Fibroblast of pulmonary artery (primary cell): ENCODE measurements at regions not wholly inside any gene's neighbourhood (a gene's known extent, or its start where the extent isn't known, plus 50 kb on each side); places are given as distances from the start of the nearest gene placed in this dataset.
"Not testable (repeated sequence)": the region's sequence is repeated elsewhere in the genome, so short reads cannot be mapped to it uniquely, and the experiment has no call there.

ENCODE experiments used
- DNase-seq: peaks from one replicate; pipeline ENCODE4 v3.0.0-alpha.2; 2010; ENCODE audit warnings: low read depth
- H3K4me3 ChIP-seq: replicated peaks from 2 replicates; pipeline ENCODE4 v1.5.1; 2011; ENCODE audit warnings: low read depth, mild to moderate bottlenecking, control low read depth, low read length, moderate library complexity
- TF ChIP-seq, protein P1 (sequence below): IDR thresholded peaks from 2 replicates; pipeline ENCODE4 v1.5.1; 2011; ENCODE audit warnings: mild to moderate bottlenecking, control low read depth, low read length, inconsistent platforms; ENCODE audit errors: missing control alignments

DNA sequence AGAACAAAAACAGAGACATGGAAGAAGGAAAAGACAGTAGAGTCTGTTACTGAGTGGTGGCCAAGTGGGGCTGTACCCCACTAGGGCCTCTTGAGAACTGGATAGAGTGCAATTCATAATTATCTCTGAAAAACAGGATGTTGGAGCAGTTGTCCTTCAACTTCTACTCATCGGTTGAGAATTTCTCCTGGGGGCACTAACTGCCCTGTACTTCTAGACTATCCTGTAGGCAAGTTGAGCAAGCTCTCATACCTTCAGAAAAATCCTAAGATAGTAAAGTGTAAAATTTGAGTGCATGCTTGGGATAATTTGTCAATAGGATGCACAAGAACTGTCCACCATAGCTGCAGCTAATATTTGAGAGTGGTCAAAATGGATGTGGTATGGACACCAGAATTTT, 179.7 kb upstream of the CNKSR2 start:
- no peak for DNase-seq
- H3K4me3 ChIP-seq: no peak overlapping the region
- TF ChIP-seq, protein P1, sequence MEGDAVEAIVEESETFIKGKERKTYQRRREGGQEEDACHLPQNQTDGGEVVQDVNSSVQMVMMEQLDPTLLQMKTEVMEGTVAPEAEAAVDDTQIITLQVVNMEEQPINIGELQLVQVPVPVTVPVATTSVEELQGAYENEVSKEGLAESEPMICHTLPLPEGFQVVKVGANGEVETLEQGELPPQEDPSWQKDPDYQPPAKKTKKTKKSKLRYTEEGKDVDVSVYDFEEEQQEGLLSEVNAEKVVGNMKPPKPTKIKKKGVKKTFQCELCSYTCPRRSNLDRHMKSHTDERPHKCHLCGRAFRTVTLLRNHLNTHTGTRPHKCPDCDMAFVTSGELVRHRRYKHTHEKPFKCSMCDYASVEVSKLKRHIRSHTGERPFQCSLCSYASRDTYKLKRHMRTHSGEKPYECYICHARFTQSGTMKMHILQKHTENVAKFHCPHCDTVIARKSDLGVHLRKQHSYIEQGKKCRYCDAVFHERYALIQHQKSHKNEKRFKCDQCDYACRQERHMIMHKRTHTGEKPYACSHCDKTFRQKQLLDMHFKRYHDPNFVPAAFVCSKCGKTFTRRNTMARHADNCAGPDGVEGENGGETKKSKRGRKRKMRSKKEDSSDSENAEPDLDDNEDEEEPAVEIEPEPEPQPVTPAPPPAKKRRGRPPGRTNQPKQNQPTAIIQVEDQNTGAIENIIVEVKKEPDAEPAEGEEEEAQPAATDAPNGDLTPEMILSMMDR: no peak

DNA sequence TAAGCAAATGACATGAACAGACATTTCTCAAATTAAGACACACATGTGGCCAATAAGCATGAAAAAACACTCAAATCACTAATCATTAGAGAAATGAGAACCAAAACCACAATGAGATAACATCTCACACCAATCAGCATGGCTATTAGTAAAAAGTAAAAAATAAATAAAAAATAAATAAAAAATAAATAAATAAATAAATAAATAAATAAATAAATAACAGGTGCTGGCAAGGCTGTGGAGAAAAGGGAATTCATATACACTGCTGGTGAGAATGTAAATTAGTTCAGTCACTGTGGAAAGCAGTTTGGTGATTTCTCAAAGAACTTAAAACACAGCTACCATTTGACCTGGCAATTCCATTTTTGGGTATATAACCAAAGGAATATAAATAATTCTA, 167.1 kb upstream of the CNKSR2 start:
- no peak for DNase-seq
- TF ChIP-seq, protein P1: no peak
- H3K4me3 ChIP-seq: no peak overlapping the region

DNA sequence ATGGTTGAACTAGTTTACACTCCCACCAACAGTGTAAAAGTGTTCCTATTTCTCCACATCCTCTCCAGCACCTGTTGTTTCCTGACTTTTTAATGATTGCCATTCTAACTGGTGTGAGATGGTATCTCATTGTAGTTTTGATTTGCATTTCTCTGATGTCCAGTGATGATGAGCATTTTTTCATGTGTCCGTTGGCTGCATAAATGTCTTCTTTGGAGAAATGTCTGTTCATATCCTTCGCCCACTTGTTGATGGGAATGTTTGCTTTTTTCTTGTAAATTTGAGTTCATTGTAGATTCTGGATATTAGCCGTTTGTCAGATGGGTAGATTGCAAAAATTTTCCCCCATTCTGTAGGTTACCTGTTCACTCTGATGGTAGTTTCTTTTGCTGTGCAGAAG, 155.0 kb upstream of the CNKSR2 start:
- H3K4me3 ChIP-seq, DNase-seq: not testable (repeated sequence)

DNA sequence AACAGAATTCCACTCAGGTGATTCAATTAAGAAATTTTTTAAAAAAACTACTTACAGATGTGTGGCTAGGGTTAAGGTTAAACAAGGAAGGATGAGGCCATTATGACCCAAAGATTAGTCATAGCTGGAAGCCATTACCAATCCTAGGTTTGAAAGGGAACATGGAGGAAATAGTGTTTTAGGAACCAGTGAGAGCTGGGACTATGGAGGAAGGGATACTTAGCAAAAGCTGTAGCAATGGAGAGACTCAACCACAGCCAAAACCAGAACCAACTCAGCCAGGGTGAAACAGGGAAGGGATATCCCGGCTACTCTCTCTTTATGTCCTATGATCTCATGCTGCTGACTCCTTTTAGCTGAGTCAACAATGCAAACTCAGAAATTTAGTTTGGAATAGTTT, 148.6 kb upstream of the CNKSR2 start:
- no peak overlapping the region for H3K4me3 ChIP-seq
- DNase-seq: no peak

DNA sequence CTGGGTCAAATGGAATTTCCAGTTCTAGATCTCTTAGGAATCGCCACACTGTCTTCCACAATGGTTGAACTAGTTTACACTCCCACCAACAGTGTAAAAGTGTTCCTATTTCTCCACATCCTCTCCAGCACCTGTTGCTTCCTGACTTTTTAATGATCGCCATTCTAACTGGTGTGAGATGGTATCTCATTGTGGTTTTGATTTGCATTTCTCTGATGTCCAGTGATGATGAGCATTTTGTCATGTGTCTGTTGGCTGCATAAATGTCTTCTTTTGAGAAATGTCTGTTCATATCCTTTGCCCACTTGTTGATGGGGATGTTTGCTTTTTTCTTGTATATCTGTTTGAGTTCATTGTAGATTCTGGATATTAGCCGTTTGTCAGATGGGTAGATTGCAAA, 145.2 kb upstream of the CNKSR2 start:
- not testable (repeated sequence) for H3K4me3 ChIP-seq, DNase-seq

More for the DNA sequence above, 148.6 kb upstream of the CNKSR2 start:
- TF ChIP-seq, protein P1: no peak

DNA sequence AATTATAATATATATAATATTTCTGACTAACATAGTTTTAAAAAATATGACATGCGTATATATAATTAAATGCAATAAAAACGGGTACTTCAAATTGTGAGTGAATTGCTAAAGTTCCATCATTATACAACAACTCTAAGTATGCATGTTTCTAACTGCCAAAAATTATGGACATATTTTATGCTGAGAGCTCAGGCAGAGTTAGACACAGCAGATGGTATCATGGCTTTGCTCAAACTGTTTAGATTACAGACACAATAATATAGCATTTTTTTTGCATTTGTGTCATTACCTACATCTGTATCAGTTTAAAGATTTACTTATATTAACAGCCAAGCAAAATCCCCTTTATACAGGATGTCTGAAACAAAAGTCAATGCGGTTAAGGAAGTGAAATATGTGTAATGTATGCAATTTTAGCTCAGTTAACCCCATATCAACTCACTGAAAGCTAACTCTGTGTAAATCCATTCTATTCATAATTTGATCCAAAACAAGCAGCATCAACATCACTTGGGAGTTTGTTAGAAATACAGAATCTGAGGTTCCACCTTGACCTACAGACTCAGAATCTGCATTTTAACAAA, 119.1 kb upstream of the CNKSR2 start:
- H3K4me3 ChIP-seq: no peak overlapping the region
- TF ChIP-seq, protein P1: no peak
- DNase-seq: no peak

DNA sequence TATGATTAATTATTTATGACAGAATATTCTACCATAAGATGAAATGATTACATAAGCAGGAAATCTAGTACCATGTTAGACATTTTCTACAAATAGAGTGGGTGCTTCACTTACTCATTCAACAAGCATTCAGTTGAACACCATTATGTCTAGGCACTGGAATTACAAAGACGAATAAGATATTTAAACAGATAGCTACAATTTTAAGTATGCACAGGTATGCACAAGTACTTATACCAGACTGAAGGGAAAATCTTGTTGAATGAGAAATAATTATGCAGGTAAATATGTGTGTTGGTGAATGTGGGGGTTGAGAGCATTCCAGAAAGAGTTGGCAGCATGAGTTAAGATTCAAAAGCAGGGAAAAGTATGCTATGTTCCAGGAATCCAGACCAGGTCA, 107.3 kb upstream of the CNKSR2 start:
- no peak for DNase-seq
- TF ChIP-seq, protein P1: no peak
- no peak overlapping the region for H3K4me3 ChIP-seq

DNA sequence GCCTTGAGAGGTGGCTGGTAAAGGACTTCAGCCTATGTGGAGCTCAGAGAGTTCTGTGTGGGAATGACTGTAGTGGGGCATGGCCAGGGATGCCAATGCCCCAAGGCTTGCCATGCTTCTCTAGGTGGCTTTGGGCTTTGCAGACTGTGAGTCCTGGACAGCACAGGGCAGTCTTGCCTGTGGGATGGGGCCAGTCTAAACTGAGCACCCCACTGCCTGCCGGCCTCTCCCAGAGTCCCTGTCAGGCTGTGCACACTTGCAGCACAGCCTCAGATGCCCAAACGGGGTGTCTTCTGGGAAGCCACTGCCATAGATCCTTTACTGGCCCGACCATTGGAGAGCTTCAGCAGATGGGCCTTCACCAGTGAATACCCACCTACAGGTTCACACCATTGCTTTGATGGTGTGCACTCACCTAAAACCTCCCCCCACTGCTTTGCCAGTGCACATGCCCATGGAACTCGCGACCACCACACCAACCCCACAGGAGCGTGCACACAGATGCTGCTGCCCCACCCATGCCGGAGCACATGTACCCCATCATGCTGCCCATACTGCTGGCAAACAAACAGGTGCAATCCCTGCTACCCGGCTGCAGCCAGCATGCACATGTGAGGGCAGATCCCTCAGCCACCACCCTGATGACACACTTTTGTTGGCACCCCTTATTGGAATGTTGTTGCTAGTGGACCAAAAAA, 97.3 kb upstream of the CNKSR2 start:
- no peak for DNase-seq
- H3K4me3 ChIP-seq: no peak overlapping the region
- TF ChIP-seq, protein P1: no peak
